Duodenal mucosa (tissue), 2 donors: ENCODE measurements at regions not wholly inside any gene's neighbourhood (a gene's known extent, or its start where the extent isn't known, plus 50 kb on each side); places are given as distances from the start of the nearest gene placed in this dataset.

Source experiments
- H3K27ac ChIP-seq: one replicate; pipeline ENCODE4 v1.7.0; 2013; ENCODE audit warnings: low read depth, low read length
- H3K27me3 ChIP-seq, 2 donors: one replicate each; pipeline ENCODE4 v1.7.0; 2013; ENCODE audit warnings: low read length in 2 of 2, control low read depth in 1 of 2; ENCODE audit not compliant: insufficient read depth in 2 of 2, control insufficient read depth in 1 of 2
- H3K36me3 ChIP-seq, 2 donors: one replicate each; pipeline ENCODE4 v1.7.0; 2013; ENCODE audit warnings: low read length in 2 of 2, control low read depth in 1 of 2; ENCODE audit not compliant: insufficient read depth in 2 of 2, control insufficient read depth in 1 of 2
- H3K4me1 ChIP-seq, 2 donors: one replicate each; pipeline ENCODE4 v1.7.0; 2013; ENCODE audit warnings: low read length in 2 of 2, control low read depth in 1 of 2; ENCODE audit not compliant: insufficient read depth in 2 of 2, control insufficient read depth in 1 of 2
- H3K4me3 ChIP-seq, 2 donors: one replicate each; pipeline ENCODE4 v1.7.0; 2013; ENCODE audit warnings: low read length in 2 of 2, low read depth in 1 of 2
- H3K9ac ChIP-seq, 2 donors: one replicate each; pipeline ENCODE4 v1.7.0; 2013; ENCODE audit warnings: low read length in 2 of 2, low read depth in 1 of 2
- H3K9me3 ChIP-seq, 2 donors: one replicate each; pipeline ENCODE4 v1.7.0; 2013; ENCODE audit warnings: low read length in 2 of 2, control low read depth in 1 of 2; ENCODE audit not compliant: control insufficient read depth in 1 of 2

DNA sequence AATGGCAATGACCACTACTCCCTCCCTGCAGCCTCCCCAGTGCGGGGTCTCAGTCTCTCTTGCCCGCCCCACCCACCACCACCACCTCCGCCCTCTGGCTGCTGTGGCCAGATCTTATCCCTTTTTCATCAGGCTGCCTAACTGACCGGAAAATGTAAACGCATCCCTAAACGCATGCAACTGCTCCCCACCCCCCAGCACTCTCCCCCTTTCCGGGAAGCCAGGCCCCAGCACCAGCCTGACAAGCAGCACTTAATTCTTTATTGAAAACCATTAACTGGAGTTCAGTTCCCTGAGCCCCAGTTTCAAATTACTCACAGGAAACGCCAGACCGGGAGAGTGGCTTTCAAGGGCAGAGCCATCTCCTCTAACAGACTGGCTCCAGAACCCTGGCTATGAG, 147.7 kb downstream of the DMRTA2 start:
- H3K4me1 ChIP-seq = no peaks in the 10 kb centered on the region
- H3K4me3 ChIP-seq = no peak overlapping the region
- H3K27me3 ChIP-seq = peaks cover 0 to 6% of the 10 kb centered on the region in 2 donors
- H3K9ac ChIP-seq = no peak overlapping the region
- H3K9me3 ChIP-seq = no peaks in the 10 kb centered on the region
- H3K27ac ChIP-seq = no peak overlapping the region
- no peaks in the 10 kb centered on the region for H3K36me3 ChIP-seq

DNA sequence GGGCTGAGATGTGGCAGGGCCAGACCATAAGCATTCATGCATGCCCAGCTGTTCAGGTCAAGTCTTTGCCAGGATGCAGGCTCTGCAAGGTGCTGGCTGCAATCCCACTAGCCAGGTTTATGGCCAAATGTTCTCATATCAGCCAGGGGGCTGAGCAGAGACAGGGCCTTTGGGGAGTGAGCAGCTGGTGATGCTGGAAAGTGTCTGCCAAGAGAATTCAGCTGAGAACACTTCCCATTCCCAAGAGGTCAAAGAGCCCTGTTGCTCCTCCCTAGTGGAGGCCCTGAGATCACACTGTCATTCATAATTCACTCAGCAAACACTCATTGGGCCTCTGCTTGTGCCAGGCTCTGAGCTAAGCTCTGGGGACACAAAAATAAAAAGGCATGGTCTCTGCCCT, 150.3 kb downstream of the DMRTA2 start:
- H3K4me3 ChIP-seq = no peak overlapping the region
- H3K9ac ChIP-seq = no peak overlapping the region
- no peak overlapping the region for H3K27ac ChIP-seq
- peaks cover 0 to 6% of the 10 kb centered on the region in 2 donors for H3K27me3 ChIP-seq
- no peaks in the 10 kb centered on the region for H3K36me3 ChIP-seq
- no peaks in the 10 kb centered on the region for H3K9me3 ChIP-seq
- H3K4me1 ChIP-seq = no peaks in the 10 kb centered on the region

- Histone ChIP-seq H3K4me1 (no peaks in the 10 kb centered on the region), H3K9ac (no peak overlapping the region), H3K36me3 (no peaks in the 10 kb centered on the region), H3K4me3 (no peak overlapping the region), H3K27ac (no peak overlapping the region), H3K27me3 (peaks cover 0 to 6% of the 10 kb centered on the region in 2 donors), H3K9me3 (no peaks in the 10 kb centered on the region)
These were observed 151.2 kb downstream of the DMRTA2 start for GRCh38 chr1:50271968-50272578.

- H3K9ac ChIP-seq = no peak overlapping the region
- H3K27ac ChIP-seq = no peak overlapping the region
- no peak overlapping the region for H3K4me3 ChIP-seq
These were observed 151.9 kb downstream of the DMRTA2 start for GRCh38 chr1:50271337-50271736.

DNA sequence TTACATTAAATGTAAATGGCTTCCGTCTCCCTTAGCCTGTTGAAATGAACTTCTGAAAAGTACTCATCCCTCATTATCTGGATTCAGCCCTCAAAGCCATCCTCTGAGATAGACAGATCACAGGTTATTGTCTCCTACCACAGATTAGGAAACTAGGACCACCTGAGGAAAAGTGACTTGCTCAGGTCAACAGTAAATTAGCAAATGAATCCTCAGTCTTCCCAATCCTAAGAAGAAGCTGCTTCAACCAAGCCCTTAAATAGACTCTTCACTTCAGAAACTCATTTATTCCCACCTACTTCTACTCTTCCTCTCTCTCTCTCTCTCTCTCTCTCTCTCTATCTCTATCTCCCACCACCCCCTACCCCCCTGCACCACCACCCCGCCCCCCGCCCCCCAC, 152.3 kb downstream of the DMRTA2 start:
- H3K36me3 ChIP-seq = no peaks in the 10 kb centered on the region
- peaks cover 0 to 6% of the 10 kb centered on the region in 2 donors for H3K4me1 ChIP-seq
- H3K27me3 ChIP-seq = peaks cover 0 to under 1% of the 10 kb centered on the region in 2 donors
- no peak overlapping the region for H3K4me3 ChIP-seq
- H3K27ac ChIP-seq = no peak overlapping the region
- no peaks in the 10 kb centered on the region for H3K9me3 ChIP-seq
- H3K9ac ChIP-seq = no peak overlapping the region

More at GRCh38 chr1:50271337-50271736, 151.9 kb downstream of the DMRTA2 start:
- H3K27me3 ChIP-seq = peaks cover 0 to 3% of the 10 kb centered on the region in 2 donors
- H3K4me1 ChIP-seq = peaks cover 0 to 3% of the 10 kb centered on the region in 2 donors
- no peaks in the 10 kb centered on the region for H3K36me3 ChIP-seq
- H3K9me3 ChIP-seq = no peaks in the 10 kb centered on the region

DNA sequence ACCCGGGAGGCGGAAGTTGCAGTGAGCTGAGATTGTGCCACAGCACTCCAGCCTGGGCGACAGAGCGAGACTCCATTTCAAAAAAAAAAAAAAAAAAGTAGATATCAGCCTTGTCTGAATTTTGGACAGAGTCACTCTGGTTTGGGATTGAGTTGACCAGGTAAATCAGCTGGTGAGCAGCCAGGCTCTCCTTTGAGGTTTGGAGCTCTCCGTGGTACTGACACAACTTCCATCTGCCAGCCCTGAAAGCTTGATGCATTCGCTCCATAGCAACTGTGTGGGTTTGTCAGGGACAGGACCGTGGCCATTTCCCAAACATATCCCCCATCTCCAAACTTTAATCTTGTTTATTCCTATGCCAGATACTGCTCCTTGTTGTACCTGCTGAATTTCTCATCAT, 155.2 kb downstream of the DMRTA2 start:
- H3K36me3 ChIP-seq = no peaks in the 10 kb centered on the region
- H3K4me1 ChIP-seq = peaks cover 0 to 6% of the 10 kb centered on the region in 2 donors
- H3K9me3 ChIP-seq = no peaks in the 10 kb centered on the region
- H3K27ac ChIP-seq = no peak overlapping the region
- H3K4me3 ChIP-seq = no peak overlapping the region
- H3K27me3 ChIP-seq = no peaks in the 10 kb centered on the region
- no peak overlapping the region for H3K9ac ChIP-seq

GRCh38 chr1:50266509-50266908, 156.7 kb downstream of the DMRTA2 start:
- H3K4me1 ChIP-seq = peaks cover 0 to 6% of the 10 kb centered on the region in 2 donors
- no peaks in the 10 kb centered on the region for H3K9me3 ChIP-seq
- H3K27ac ChIP-seq = no peak overlapping the region
- no peak overlapping the region for H3K4me3 ChIP-seq
- H3K27me3 ChIP-seq = no peaks in the 10 kb centered on the region
- H3K36me3 ChIP-seq = no peaks in the 10 kb centered on the region
- H3K9ac ChIP-seq = no peak overlapping the region

DNA sequence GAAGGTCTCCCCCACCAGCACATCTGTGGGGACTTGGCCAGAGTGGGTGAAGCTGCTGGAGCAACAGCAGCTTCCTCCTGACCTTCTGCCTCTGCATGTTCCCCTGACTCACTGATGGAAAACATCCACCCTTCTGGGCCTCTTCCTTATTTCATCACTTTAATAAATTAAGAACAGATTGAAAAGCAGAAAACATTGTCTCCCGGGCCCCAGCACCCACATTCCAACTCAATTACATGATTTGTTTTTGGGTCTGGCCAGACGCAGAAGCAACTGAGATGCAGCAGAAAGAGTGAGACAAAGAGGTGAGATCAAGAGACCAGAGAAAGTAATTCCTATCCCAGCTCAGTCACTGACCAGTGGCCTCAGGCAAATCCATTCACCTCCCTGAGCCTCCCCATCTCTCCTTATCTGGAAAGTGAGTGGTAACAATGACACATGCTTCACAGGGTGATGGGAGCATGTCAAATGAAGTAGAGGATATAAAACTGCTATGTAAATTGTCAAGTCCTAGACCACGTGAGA, 157.1 kb downstream of the ELAVL4 start:
- no peak overlapping the region for H3K9ac ChIP-seq
- no peak overlapping the region for H3K27ac ChIP-seq
- H3K4me3 ChIP-seq = no peak overlapping the region
- no peaks in the 10 kb centered on the region for H3K36me3 ChIP-seq
- H3K9me3 ChIP-seq = no peaks in the 10 kb centered on the region
- H3K4me1 ChIP-seq = peaks cover 0 to 6% of the 10 kb centered on the region in 2 donors
- no peaks in the 10 kb centered on the region for H3K27me3 ChIP-seq

- Histone ChIP-seq H3K9ac (no peak overlapping the region), H3K27ac (no peak overlapping the region), H3K4me3 (no peak overlapping the region), H3K9me3 (no peaks in the 10 kb centered on the region), H3K27me3 (no peaks in the 10 kb centered on the region), H3K36me3 (no peaks in the 10 kb centered on the region), H3K4me1 (peaks cover 0 to 6% of the 10 kb centered on the region in 2 donors)
These were observed 155.9 kb downstream of the ELAVL4 start for GRCh38 chr1:50264590-50264989.

DNA sequence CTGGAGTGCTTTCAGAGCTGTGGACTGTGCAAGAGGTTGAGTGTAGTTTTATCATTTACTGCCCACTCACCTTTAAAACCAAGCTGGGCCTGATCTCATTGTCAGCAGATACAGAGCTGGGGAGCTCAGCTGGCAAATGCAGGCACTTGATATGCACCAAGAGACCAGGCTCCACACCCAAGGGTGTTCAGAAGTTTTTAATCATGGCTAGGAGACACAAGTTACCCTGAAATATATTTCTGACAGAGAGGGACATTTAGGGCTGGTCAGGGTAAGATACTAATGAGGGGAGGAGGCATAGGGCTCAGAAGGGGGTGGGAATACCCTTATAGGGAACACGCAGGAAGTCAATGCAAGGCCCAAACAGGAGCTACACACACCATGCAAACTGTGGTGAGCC, 153.7 kb downstream of the ELAVL4 start:
- no peaks in the 10 kb centered on the region for H3K27me3 ChIP-seq
- no peak overlapping the region for H3K4me3 ChIP-seq
- no peaks in the 10 kb centered on the region for H3K9me3 ChIP-seq
- no peaks in the 10 kb centered on the region for H3K36me3 ChIP-seq
- H3K9ac ChIP-seq = no peak overlapping the region
- H3K27ac ChIP-seq = no peak overlapping the region
- H3K4me1 ChIP-seq = peaks cover 0 to 6% of the 10 kb centered on the region in 2 donors
